GM18517 (cell line): ENCODE measurements at regions not wholly inside any gene's neighbourhood (a gene's known extent, or its start where the extent isn't known, plus 50 kb on each side); places are given as distances from the start of the nearest gene placed in this dataset.
"Not testable (repeated sequence)": the region's sequence is repeated elsewhere in the genome, so short reads cannot be mapped to it uniquely, and the experiment has no call there.

Experiments
- ATAC-seq: cut with Tn5 transposase; IDR thresholded peaks from one replicate; pipeline ENCODE4 v1.9.1; 2021; ENCODE audit warnings: mild to moderate bottlenecking, moderate library complexity; ENCODE audit not compliant: unreplicated experiment

GRCh38 chr12:9543341-9543740 lies 64.4 kb downstream of the KLRB1 start:
- ATAC-seq: not testable (repeated sequence)

GRCh38 chr12:9542827-9543226 lies 64.9 kb downstream of the KLRB1 start:
- not testable (repeated sequence) for ATAC-seq

GRCh38 chr12:9515925-9516324 lies 91.8 kb downstream of the KLRB1 start:
- not testable (repeated sequence) for ATAC-seq

- not testable (repeated sequence) for ATAC-seq
These were observed 95.0 kb downstream of the KLRB1 start for GRCh38 chr12:9512695-9513094.

GRCh38 chr12:9510392-9511011 lies 97.2 kb downstream of the KLRB1 start:
- ATAC-seq: not testable (repeated sequence)

- ATAC-seq: no peak
These were observed 98.1 kb downstream of the KLRB1 start for GRCh38 chr12:9509464-9510161.

- ATAC-seq: no peak
These were observed 101.0 kb downstream of the KLRB1 start for GRCh38 chr12:9506746-9507145.

GRCh38 chr12:9503384-9503783 lies 104.3 kb downstream of the KLRB1 start:
- not testable (repeated sequence) for ATAC-seq

GRCh38 chr12:9502845-9503244 lies 104.9 kb downstream of the KLRB1 start:
- ATAC-seq: not testable (repeated sequence)

- not testable (repeated sequence) for ATAC-seq
These were observed 114.4 kb downstream of the KLRB1 start for GRCh38 chr12:9493325-9493724.

- not testable (repeated sequence) for ATAC-seq
These were observed 126.4 kb downstream of the KLRB1 start for GRCh38 chr12:9481289-9481688.

- not testable (repeated sequence) for ATAC-seq
These were observed 133.5 kb downstream of the KLRB1 start for GRCh38 chr12:9474197-9474596.

GRCh38 chr12:9473638-9474037 lies 134.1 kb downstream of the KLRB1 start:
- not testable (repeated sequence) for ATAC-seq

GRCh38 chr12:9471501-9471900 lies 136.2 kb downstream of the KLRB1 start:
- not testable (repeated sequence) for ATAC-seq

- not testable (repeated sequence) for ATAC-seq
These were observed 137.3 kb downstream of the KLRB1 start for GRCh38 chr12:9470367-9470766.

- ATAC-seq: not testable (repeated sequence)
These were observed 137.8 kb downstream of the KLRB1 start for GRCh38 chr12:9469956-9470355.

- not testable (repeated sequence) for ATAC-seq
These were observed 138.3 kb downstream of the KLRB1 start for GRCh38 chr12:9469463-9469862.

- not testable (repeated sequence) for ATAC-seq
These were observed 138.7 kb downstream of the KLRB1 start for GRCh38 chr12:9468998-9469397.

GRCh38 chr12:9468144-9468543 lies 139.6 kb downstream of the KLRB1 start:
- not testable (repeated sequence) for ATAC-seq

GRCh38 chr12:9464408-9464807 lies 143.3 kb downstream of the KLRB1 start:
- no peak for ATAC-seq

GRCh38 chr12:9455516-9455915 lies 152.2 kb downstream of the KLRB1 start:
- ATAC-seq: not testable (repeated sequence)

GRCh38 chr12:9454021-9454420 lies 153.7 kb downstream of the KLRB1 start:
- not testable (repeated sequence) for ATAC-seq
